ENCODE measurements at regions not wholly inside any gene's neighbourhood (a gene's known extent, or its start where the extent isn't known, plus 50 kb on each side); places are given as distances from the start of the nearest gene placed in this dataset.

GRCh38 chr5:160922311-160922710, 70.3 kb upstream of the ATP10B start:
- TF ChIP-seq CTCF (IDR thresholded peaks at IDR 0.05) (no peak), EP300 (IDR thresholded peaks at IDR 0.05) (no peak), POLR2AphosphoS5 (IDR thresholded peaks at IDR 0.05) (no peak), POLR2A (IDR thresholded peaks at IDR 0.05) (no peak)

All from gastroesophageal sphincter (tissue), 3 donors.